A673 (cell line): ENCODE measurements at regions not wholly inside any gene's neighbourhood (a gene's known extent, or its start where the extent isn't known, plus 50 kb on each side); places are given as distances from the start of the nearest gene placed in this dataset.

Experiments used
- BruUV-seq: library from RNA; stranded (reverse); fragments of 400-500 nt; replicated peaks from 2 replicates; lab custom pipeline; 2021; lab: Mats Ljungman, UMichigan
- CTCF ChIA-PET: fragments of 300-600 bp; sonication (Branson Sonifier 250); formaldehyde crosslinking; loops from one replicate; lab custom pipeline; 2022; ENCODE audit warnings: antibody characterized with exemption; lab: Charles Lee
- POLR2A ChIA-PET: fragments of 300-600 bp; sonication (Branson Sonifier 250); formaldehyde crosslinking; loops from one replicate; lab custom pipeline; 2022; ENCODE audit warnings: antibody characterized with exemption; ENCODE audit not compliant: low non-redundant PET; lab: Charles Lee
- DNase-seq: peaks from one replicate; pipeline ENCODE4 v3.0.0-alpha.2; 2015; ENCODE audit warnings: low spot score
- H3K27ac ChIP-seq: fragments of 200-600 bp; sonication (generic); 2 replicates; pipeline ENCODE4 v1.5.1; 2016; ENCODE audit warnings: mixed run types, low read depth, mild to moderate bottlenecking, mixed read lengths, antibody characterized with exemption, low read length; ENCODE audit not compliant: poor library complexity, severe bottlenecking
- H3K27me3 ChIP-seq: fragments of 200-600 bp; sonication (generic); replicated peaks from 2 replicates; pipeline ENCODE4 v1.6.1; 2017; ENCODE audit warnings: mixed run types, low read depth, mild to moderate bottlenecking, mixed read lengths, antibody characterized with exemption, low read length; ENCODE audit not compliant: insufficient read depth, poor library complexity
- H3K36me3 ChIP-seq: fragments of 200-600 bp; sonication (generic); 2 replicates; pipeline ENCODE4 v1.6.1; 2016; ENCODE audit warnings: mixed run types, mild to moderate bottlenecking, mixed read lengths, antibody characterized with exemption, low read length; ENCODE audit not compliant: insufficient read depth, poor library complexity, severe bottlenecking
- H3K4me1 ChIP-seq: fragments of 200-600 bp; sonication (generic); 2 replicates; pipeline ENCODE4 v1.6.1; 2017; ENCODE audit warnings: mixed run types, mild to moderate bottlenecking, mixed read lengths, antibody characterized with exemption, low read length; ENCODE audit not compliant: insufficient read depth, poor library complexity, severe bottlenecking
- H3K4me3 ChIP-seq: fragments of 200-600 bp; sonication (generic); 2 replicates; pipeline ENCODE4 v1.5.1; 2016; ENCODE audit warnings: low read depth, mixed run types, mild to moderate bottlenecking, mixed read lengths, low read length; ENCODE audit not compliant: poor library complexity, severe bottlenecking
- H3K9me3 ChIP-seq: fragments of 200-600 bp; sonication (generic); 2 replicates; pipeline ENCODE4 v1.6.1; 2016; ENCODE audit warnings: mixed run types, low read depth, mild to moderate bottlenecking, mixed read lengths, antibody characterized with exemption, low read length; ENCODE audit not compliant: poor library complexity, severe bottlenecking
- EZH2 ChIP-seq: fragments of 200-600 bp; sonication (generic); IDR thresholded peaks from 2 replicates; pipeline ENCODE4 v1.6.1; 2017; ENCODE audit warnings: borderline replicate concordance, low read depth, mild to moderate bottlenecking, mixed read lengths, antibody characterized with exemption, low read length; ENCODE audit not compliant: poor library complexity, severe bottlenecking
- intact Hi-C: fragments of 100-400 bp; cut with micrococcal nuclease; formaldehyde crosslinking; loops from one replicate; pipeline ENCODE4 v1.10.0; 2022; ENCODE audit not compliant: unreplicated experiment
- TF ChIP-seq, protein P1 (sequence below): fragments of 300-800, 200-600 bp; sonication (generic); conservative IDR thresholded peaks from 2 replicates; pipeline ENCODE4 v1.5.1; 2017; ENCODE audit warnings: low read depth, mild to moderate bottlenecking, antibody characterized with exemption, low read length, moderate library complexity, mixed read lengths

DNA sequence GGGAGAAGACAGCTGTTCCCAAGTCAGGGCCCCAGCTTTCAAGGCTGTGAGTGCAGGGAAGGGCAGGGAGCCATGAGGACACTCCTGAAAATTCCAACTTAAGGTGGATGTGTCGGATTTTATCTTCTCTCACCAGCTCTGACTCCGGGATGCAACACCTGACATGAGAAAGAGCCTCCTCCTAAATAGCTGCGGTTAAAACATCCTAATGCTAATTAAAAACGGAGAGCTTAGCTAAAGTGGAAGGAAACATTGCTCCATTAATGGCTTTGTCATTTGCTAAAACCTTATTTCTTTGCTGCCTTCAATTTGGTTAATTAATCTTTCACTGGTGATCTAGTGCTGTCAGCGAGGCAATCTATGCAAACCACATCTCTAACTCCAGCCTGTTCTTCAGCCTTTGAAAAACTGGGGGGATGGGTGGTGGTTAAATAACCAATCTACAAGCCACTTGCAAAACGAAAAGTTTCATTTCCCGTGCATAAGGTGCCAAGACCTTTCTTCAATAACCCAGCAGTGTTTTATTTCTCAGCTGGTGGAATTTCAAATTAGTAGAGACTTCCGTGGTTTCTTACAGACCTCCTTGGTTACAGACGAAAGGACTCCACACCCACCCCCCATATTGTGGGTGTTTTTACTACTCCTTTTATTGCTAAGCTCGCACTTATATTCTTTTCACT, 379.6 kb downstream of the MLLT3 start:
- BruUV-seq, result no TSS peak
- TF ChIP-seq, protein P1, sequence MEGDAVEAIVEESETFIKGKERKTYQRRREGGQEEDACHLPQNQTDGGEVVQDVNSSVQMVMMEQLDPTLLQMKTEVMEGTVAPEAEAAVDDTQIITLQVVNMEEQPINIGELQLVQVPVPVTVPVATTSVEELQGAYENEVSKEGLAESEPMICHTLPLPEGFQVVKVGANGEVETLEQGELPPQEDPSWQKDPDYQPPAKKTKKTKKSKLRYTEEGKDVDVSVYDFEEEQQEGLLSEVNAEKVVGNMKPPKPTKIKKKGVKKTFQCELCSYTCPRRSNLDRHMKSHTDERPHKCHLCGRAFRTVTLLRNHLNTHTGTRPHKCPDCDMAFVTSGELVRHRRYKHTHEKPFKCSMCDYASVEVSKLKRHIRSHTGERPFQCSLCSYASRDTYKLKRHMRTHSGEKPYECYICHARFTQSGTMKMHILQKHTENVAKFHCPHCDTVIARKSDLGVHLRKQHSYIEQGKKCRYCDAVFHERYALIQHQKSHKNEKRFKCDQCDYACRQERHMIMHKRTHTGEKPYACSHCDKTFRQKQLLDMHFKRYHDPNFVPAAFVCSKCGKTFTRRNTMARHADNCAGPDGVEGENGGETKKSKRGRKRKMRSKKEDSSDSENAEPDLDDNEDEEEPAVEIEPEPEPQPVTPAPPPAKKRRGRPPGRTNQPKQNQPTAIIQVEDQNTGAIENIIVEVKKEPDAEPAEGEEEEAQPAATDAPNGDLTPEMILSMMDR, result no peak
- TF ChIP-seq EZH2, result no peak
- Histone ChIP-seq H3K9me3 (no peaks in the 10 kb centered on the region), H3K36me3 (no peaks in the 10 kb centered on the region), H3K4me1 (no peaks in the 10 kb centered on the region), H3K4me3 (no peak overlapping the region), H3K27me3 (no peaks in the 10 kb centered on the region), H3K27ac (no peak overlapping the region)
- DNase-seq, result no peak
- intact Hi-C loops, result no loop called here
- POLR2A ChIA-PET, result no interaction called here
- CTCF ChIA-PET, result interaction anchor here (0.6 kb wide), 1 partner anchor 57 kb away, joined by 6 read pairs; no protein-coding TSS in a partner anchor

DNA sequence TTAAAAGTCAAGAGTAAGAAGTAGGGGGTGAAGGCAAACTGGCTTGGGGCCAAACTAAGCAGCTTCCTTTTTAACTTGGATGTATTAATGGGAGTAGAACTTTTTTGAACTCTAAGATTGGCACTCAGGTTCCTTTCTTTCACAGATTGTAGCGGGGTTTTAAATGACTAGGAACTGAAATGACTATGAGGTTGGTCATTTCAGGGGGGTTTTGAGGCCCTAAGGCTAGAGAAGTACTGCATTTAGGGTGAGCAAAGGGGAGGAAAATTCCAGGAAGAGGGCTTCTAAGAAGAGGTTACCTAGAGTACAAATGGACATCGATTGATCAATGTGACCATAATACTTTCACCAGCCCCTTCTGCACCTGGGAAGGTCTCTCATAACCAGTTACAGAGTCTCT, 381.8 kb downstream of the MLLT3 start:
- TF ChIP-seq, protein P1, result no peak
- TF ChIP-seq EZH2, result no peak
- CTCF ChIA-PET, result no interaction called here
- no peak overlapping the region for H3K27ac ChIP-seq
- no peak for DNase-seq
- no peak overlapping the region for H3K4me3 ChIP-seq
- no peaks in the 10 kb centered on the region for H3K27me3 ChIP-seq
- POLR2A ChIA-PET, result no interaction called here
- intact Hi-C loops, result no loop called here
- no peaks in the 10 kb centered on the region for H3K9me3 ChIP-seq
- H3K36me3 ChIP-seq, result no peaks in the 10 kb centered on the region
- no TSS peak for BruUV-seq
- H3K4me1 ChIP-seq, result no peaks in the 10 kb centered on the region

DNA sequence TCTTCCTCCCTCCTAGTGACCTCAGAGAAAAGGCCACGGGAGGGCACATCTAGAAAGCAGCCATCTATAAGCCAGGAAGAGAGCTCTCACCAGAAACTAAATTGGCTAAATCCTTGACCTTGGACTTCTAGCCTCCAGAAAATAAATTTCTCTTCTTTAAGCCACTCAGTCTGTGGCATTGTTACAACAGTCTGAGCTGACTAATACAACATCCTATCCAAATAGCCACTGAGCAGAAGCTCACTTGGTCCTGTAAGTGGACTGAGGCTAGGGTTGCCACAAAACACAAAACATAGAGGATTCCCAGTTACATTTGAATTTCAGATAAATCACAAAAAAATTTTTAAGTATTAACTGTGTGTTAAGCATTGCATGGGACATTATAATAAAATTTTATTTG, 383.4 kb downstream of the MLLT3 start:
- intact Hi-C loops, result no loop called here
- ChIA-PET CTCF (no interaction called here), POLR2A (no interaction called here)
- no peak overlapping the region for H3K4me3 ChIP-seq
- no peak overlapping the region for H3K27ac ChIP-seq
- H3K4me1 ChIP-seq, result no peaks in the 10 kb centered on the region
- H3K36me3 ChIP-seq, result no peaks in the 10 kb centered on the region
- no peak for DNase-seq
- TF ChIP-seq, protein P1, result no peak
- no peak for TF ChIP-seq EZH2
- no TSS peak for BruUV-seq
- H3K9me3 ChIP-seq, result no peaks in the 10 kb centered on the region
- no peaks in the 10 kb centered on the region for H3K27me3 ChIP-seq
